SK-N-MC (cell line): ENCODE measurements at regions not wholly inside any gene's neighbourhood (a gene's known extent, or its start where the extent isn't known, plus 50 kb on each side); places are given as distances from the start of the nearest gene placed in this dataset.

Experiments
- DNase-seq: peaks from one replicate; pipeline ENCODE4 v3.0.0-alpha.2; 2011; ENCODE audit warnings: low read depth, low spot score
- H3K27ac ChIP-seq: fragments of 200-600 bp; sonication (generic); 2 replicates; pipeline ENCODE4 v1.5.1; 2016; ENCODE audit warnings: mixed run types
- H3K36me3 ChIP-seq: fragments of 200-600 bp; sonication (generic); 2 replicates; pipeline ENCODE4 v1.6.1; 2017; ENCODE audit warnings: antibody characterized with exemption, low read length, mixed read lengths; ENCODE audit not compliant: insufficient read depth
- H3K4me3 ChIP-seq: fragments of 200-600 bp; sonication (generic); 2 replicates; pipeline ENCODE4 v1.5.1; 2016
- H3K9ac ChIP-seq: fragments of 200-600 bp; sonication (generic); 2 replicates; pipeline ENCODE4 v1.8.0; 2017; ENCODE audit warnings: mixed run types, mixed read lengths; ENCODE audit not compliant: insufficient read length
- H3K9me3 ChIP-seq: fragments of 200-600 bp; sonication (generic); 2 replicates; pipeline ENCODE4 v1.6.1; 2017; ENCODE audit warnings: low read depth, mild to moderate bottlenecking, antibody characterized with exemption, low read length, moderate library complexity, mixed read lengths
- EZH2 ChIP-seq: fragments of 200-600 bp; sonication (generic); IDR thresholded peaks from one replicate; pipeline ENCODE4 v1.6.1; 2017; ENCODE audit warnings: antibody characterized with exemption
- FOXP2 ChIP-seq: optimal IDR thresholded peaks from 2 replicates; pipeline ENCODE3; 2011; ENCODE audit warnings: mild to moderate bottlenecking, moderate library complexity; ENCODE audit not compliant: insufficient read depth; ENCODE audit errors: extremely low read length, control extremely low read depth
- POLR2AphosphoS5 ChIP-seq: IDR thresholded peaks from 2 replicates; pipeline ENCODE4 v1.6.1; 2012; ENCODE audit warnings: mild to moderate bottlenecking, low read depth, low read length, borderline replicate concordance

DNA sequence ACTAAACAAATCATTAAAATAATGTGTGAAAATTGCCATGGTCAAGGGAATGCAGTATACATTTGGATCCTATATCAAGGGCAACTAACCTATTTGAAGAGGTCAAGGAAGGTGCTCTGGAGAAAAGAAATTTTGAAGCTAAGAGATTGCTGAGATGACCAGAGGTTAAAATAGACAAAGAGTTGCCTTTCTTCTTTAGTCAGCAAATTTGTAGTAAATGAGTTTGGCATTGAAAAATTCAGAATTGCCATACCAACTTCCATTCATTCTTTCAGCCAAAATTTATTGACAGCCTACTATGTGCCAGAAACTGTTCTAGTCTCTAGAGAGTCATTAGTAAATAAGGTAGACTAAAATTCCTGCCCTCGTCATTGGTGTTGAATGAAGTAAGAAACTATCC, 396.2 kb downstream of the BCL11A start:
- H3K9ac ChIP-seq: no peak overlapping the region
- H3K9me3 ChIP-seq: no peaks in the 10 kb centered on the region
- TF ChIP-seq FOXP2 (no peak), EZH2 (no peak), POLR2AphosphoS5 (no peak)
- H3K4me3 ChIP-seq: no peak overlapping the region
- H3K27ac ChIP-seq: no peak overlapping the region
- H3K36me3 ChIP-seq: no peaks in the 10 kb centered on the region
- DNase-seq: no peak

DNA sequence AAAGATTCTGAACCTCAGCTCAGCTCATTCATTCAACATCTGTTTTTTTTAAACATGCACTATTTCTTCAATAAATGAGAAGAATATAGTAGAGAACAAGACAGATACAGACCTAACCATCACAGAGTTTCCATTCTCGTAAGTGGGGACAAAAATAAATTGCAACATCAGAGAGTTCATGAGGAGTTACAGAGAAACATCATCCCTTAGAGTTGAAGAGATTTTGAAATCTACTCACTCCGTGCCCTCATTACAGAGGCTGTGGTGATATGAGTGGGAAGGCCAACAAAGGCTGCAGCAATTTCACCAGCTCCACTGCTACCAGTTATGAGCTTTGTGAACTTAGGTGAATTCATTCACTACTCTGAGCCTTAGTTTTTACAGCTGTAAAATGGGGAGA, 399.3 kb downstream of the BCL11A start:
- TF ChIP-seq FOXP2: no peak
- TF ChIP-seq EZH2: no peak
- TF ChIP-seq POLR2AphosphoS5: no peak
- no peak overlapping the region for H3K4me3 ChIP-seq
- no peak overlapping the region for H3K27ac ChIP-seq
- H3K36me3 ChIP-seq: no peaks in the 10 kb centered on the region
- no peak for DNase-seq
- no peak overlapping the region for H3K9ac ChIP-seq
- H3K9me3 ChIP-seq: no peaks in the 10 kb centered on the region

DNA sequence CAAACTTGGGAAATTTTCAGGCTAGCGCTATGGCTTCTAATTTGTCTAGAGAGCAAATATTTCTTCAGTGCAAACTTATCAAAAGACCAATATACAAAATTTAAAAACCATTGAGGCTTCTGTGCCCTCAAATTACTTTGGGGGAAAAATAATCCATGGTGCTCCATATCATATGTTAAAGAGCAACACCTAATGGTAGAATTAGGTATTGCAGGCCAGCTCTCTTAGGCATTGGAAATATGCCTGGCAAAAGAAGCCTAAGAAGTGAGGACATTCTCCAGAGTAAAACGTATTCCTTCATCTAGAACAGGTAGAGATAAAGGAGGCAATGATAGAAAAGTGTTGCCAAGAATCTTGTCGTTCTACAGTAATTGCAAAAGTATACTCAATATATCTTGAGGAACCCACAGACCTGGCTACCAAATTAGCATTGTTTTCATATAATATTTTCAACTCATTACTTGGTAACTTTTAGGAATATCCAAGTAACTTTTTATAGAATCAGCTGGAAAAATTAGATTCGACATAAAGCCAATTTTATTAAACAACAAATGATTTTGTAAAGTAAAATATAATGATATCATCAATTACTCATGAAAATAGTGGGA, 401.1 kb downstream of the BCL11A start:
- no peak for DNase-seq
- TF ChIP-seq POLR2AphosphoS5 (no peak), EZH2 (no peak), FOXP2 (no peak)
- Histone ChIP-seq H3K36me3 (no peaks in the 10 kb centered on the region), H3K9ac (no peak overlapping the region), H3K4me3 (no peak overlapping the region), H3K27ac (no peak overlapping the region), H3K9me3 (no peaks in the 10 kb centered on the region)

DNA sequence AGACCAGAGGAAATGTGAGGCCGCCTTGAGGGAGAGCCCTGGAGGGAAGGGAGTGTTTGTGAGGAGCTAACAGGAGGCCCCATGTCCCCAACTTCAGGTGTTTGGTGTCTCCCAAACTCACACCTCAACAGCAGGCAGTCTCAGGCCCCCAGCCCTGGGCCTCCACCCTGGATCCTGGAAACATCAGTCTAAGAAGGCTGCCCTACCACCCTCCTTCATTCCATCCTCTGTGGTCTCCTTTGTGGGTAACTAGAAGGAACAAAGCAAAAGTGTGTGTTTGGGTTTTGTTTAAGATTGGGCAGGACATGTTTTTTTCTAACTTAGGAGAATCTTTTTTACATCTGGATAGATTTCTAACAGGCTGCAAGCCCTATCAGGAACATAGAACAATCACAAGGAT, 404.3 kb downstream of the BCL11A start:
- DNase-seq: no peak
- Histone ChIP-seq H3K27ac (no peak overlapping the region), H3K9ac (no peak overlapping the region), H3K36me3 (no peaks in the 10 kb centered on the region), H3K9me3 (no peaks in the 10 kb centered on the region), H3K4me3 (no peak overlapping the region)
- TF ChIP-seq EZH2 (no peak), FOXP2 (no peak), POLR2AphosphoS5 (no peak)

DNA sequence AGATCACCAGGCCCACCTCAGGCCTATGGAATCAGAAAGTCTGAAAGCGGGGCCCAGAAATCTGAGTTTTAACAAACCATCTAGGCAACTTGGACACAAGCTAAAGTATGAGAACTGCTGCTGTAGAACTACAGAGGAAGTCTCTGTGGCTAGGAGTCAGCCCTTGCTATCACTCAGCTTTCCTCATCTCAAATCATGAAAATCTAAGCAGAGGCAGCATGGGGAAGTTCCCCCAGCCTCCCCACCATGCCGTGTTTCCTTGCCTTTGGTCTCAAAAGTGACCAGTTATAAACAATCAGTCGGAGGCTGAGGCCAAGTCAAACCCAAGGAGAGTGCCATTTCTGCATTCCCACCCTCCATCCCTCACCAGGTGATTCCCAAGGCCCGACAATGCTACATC, 404.7 kb downstream of the BCL11A start:
- Histone ChIP-seq H3K27ac (no peak overlapping the region), H3K36me3 (no peaks in the 10 kb centered on the region), H3K9me3 (no peaks in the 10 kb centered on the region), H3K4me3 (no peak overlapping the region), H3K9ac (no peak overlapping the region)
- DNase-seq: no peak
- TF ChIP-seq FOXP2 (no peak), EZH2 (no peak), POLR2AphosphoS5 (no peak)

DNA sequence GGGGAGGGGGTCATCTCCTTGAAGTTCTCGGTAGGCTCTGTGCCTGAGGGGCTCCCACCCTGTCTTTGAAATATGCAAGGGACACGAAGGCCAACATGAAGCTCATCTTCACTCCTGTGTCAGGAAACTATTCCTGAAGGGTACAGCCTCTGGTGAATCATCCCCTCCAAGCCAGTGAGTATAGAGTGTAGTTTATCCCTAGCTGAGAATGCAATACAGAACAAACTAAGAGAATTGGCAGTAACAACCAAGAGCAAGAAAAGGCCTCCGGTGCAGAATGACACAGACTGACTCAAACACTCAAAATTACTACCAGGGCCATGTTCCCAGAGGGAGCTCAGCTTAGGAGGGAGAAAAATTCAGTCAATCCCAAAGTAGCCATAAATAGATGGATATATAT, 413.3 kb downstream of the BCL11A start:
- H3K36me3 ChIP-seq: no peaks in the 10 kb centered on the region
- no peak overlapping the region for H3K9ac ChIP-seq
- DNase-seq: no peak
- H3K27ac ChIP-seq: no peak overlapping the region
- TF ChIP-seq POLR2AphosphoS5 (no peak), EZH2 (no peak), FOXP2 (no peak)
- no peaks in the 10 kb centered on the region for H3K9me3 ChIP-seq
- no peak overlapping the region for H3K4me3 ChIP-seq

DNA sequence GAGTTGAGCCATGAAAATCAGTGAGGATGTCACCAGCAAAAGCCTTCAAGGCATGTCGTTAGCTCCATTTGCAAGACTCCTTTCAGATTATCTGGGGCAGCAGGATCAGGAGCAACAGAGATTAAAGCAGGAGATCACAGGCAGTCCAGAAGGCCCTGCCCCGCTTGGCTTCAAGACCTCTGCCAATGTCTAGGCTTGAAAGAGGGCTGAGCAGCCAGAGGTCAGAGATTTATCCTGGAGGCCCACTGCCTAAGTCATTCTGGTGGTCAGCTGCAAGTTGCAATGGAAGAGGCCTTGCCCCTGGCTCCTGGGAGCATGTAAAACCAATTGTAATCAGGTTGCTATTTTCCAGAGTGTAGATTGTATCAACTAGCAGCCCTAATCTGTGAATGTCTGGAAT, 416.5 kb downstream of the BCL11A start:
- Histone ChIP-seq H3K27ac (no peak overlapping the region), H3K4me3 (no peak overlapping the region), H3K9ac (no peak overlapping the region), H3K36me3 (no peaks in the 10 kb centered on the region), H3K9me3 (no peaks in the 10 kb centered on the region)
- DNase-seq: no peak
- TF ChIP-seq EZH2 (no peak), POLR2AphosphoS5 (no peak), FOXP2 (no peak)

DNA sequence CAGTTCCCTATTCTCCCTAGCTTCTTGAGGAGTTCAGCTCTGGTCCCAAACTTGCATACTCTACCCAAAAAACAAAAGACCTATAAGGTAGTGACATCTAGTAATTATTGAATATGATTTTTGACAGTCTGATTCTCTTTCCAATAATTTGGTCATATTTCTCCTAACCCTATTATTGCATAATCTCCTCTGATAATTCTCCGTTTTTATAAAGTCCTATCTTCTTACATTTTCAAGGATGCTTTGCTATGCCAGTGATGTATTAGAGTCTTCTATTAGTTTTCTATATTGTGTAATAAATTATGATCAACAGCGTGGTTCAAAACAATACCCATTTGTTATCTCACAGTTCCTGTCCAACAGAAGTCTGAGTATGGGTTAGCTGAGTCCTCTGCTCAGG, 426.3 kb downstream of the BCL11A start:
- Histone ChIP-seq H3K4me3 (no peak overlapping the region), H3K27ac (no peak overlapping the region), H3K9ac (no peak overlapping the region), H3K9me3 (no peaks in the 10 kb centered on the region), H3K36me3 (no peaks in the 10 kb centered on the region)
- TF ChIP-seq POLR2AphosphoS5 (no peak), FOXP2 (no peak), EZH2 (no peak)
- DNase-seq: no peak

DNA sequence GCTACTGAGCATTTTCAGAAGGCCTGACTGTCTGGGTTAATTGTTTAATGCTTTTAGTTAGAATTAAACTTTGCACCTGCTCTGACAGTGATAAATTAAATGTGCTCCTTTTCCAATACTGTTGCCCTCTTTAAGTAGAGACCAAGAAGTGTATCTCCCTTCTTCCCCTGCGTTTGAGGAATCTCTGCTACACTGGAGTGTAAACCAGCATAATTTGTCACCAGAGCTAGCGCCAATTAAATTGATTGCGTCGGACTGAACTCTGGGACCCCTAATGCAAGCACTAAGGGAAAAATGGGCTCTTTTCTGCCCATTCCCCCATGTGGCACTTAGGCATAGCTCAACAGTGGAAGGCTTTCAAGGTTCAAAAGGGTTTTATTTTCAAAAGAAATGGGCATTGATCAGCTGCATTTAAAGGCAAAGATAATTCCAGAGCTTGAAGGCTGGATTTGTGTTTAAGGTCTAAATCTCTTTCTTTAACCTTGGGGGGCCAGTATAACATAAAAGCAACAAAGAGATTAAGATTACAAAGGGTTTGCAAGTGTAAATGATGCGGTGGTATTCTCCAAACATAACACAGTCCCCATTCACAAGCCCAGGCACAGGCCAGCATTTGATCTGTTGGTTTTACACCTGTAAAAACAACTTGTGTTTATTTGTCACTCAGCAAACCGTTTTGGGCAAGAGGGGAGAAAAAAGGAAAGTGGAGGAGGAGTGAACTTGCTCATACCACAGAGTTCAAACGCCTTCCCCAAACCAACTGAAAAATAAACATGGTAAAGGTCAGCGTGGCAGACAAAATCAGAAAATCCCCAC, 427.6 kb downstream of the BCL11A start:
- Histone ChIP-seq H3K9ac (no peak overlapping the region), H3K27ac (no peak overlapping the region), H3K4me3 (no peak overlapping the region), H3K36me3 (no peaks in the 10 kb centered on the region), H3K9me3 (no peaks in the 10 kb centered on the region)
- TF ChIP-seq POLR2AphosphoS5 (no peak), FOXP2 (no peak), EZH2 (no peak)
- no peak for DNase-seq
